PC-9 (cell line): ENCODE measurements at regions not wholly inside any gene's neighbourhood (a gene's known extent, or its start where the extent isn't known, plus 50 kb on each side); places are given as distances from the start of the nearest gene placed in this dataset.

ENCODE experiments used
- BruUV-seq: library from RNA; stranded (reverse); fragments of 400-500 nt; replicated peaks from 2 replicates; lab custom pipeline; 2021; lab: Mats Ljungman, UMichigan
- CTCF ChIA-PET: fragments of 300-600 bp; sonication (Branson Sonifier 250); formaldehyde crosslinking; loops from one replicate; lab custom pipeline; 2022; ENCODE audit warnings: antibody characterized with exemption; lab: Charles Lee
- POLR2A ChIA-PET: fragments of 300-600 bp; sonication (Branson Sonifier 250); formaldehyde crosslinking; loops from one replicate; lab custom pipeline; 2022; ENCODE audit warnings: antibody characterized with exemption; ENCODE audit not compliant: unreplicated experiment; lab: Charles Lee
- DNase-seq, 2 experiments: peaks; one replicate each; pipeline versions ENCODE4 v3.0.0 to v3.0.0-alpha.2; 2015 to 2022; ENCODE audit warnings: mixed read lengths in 1 of 2
- H2AFZ ChIP-seq: fragments of 200-600 bp; sonication (generic); 2 replicates; pipeline ENCODE4 v1.8.1; 2017; ENCODE audit warnings: antibody characterized with exemption
- H3F3A ChIP-seq: fragments of 200-600 bp; sonication (generic); 2 replicates; pipeline ENCODE4 v1.8.1; 2017; ENCODE audit warnings: antibody characterized with exemption, mild to moderate bottlenecking, low read depth; ENCODE audit not compliant: insufficient read depth
- H3K27ac ChIP-seq: fragments of 200-600 bp; sonication (generic); 2 replicates; pipeline ENCODE4 v1.6.1; 2016; ENCODE audit warnings: mixed run types
- H3K27me3 ChIP-seq: fragments of 200-600 bp; sonication (generic); 2 replicates; pipeline ENCODE4 v1.6.1; 2016; ENCODE audit warnings: low read depth, mixed run types; ENCODE audit not compliant: insufficient read depth
- H3K36me3 ChIP-seq: fragments of 200-600 bp; sonication (generic); 2 replicates; pipeline ENCODE4 v1.6.1; 2016; ENCODE audit warnings: low read depth, mixed run types
- H3K4me1 ChIP-seq: fragments of 200-600 bp; sonication (generic); replicated peaks from 2 replicates; pipeline ENCODE4 v1.6.1; 2016; ENCODE audit warnings: mixed run types; ENCODE audit not compliant: insufficient read depth
- H3K4me2 ChIP-seq: fragments of 200-600 bp; sonication (generic); 2 replicates; pipeline ENCODE4 v1.6.1; 2017; ENCODE audit warnings: mixed run types
- H3K4me3 ChIP-seq: fragments of 200-600 bp; sonication (generic); 2 replicates; pipeline ENCODE4 v1.6.1; 2016; ENCODE audit warnings: mixed run types
- H3K79me2 ChIP-seq: fragments of 200-600 bp; sonication (generic); 2 replicates; pipeline ENCODE4 v1.6.1; 2017; ENCODE audit warnings: low read depth, mixed run types
- H3K9me2 ChIP-seq: fragments of 200-600 bp; sonication (generic); 2 replicates; pipeline ENCODE4 v1.8.1; 2017; ENCODE audit warnings: mild to moderate bottlenecking; ENCODE audit not compliant: insufficient read depth
- H3K9me3 ChIP-seq: fragments of 200-600 bp; sonication (generic); 2 replicates; pipeline ENCODE4 v1.8.1; 2016; ENCODE audit warnings: low read depth; ENCODE audit not compliant: insufficient read depth
- H4K20me1 ChIP-seq: fragments of 200-600 bp; sonication (generic); 2 replicates; pipeline ENCODE4 v1.8.1; 2017; ENCODE audit not compliant: insufficient read depth
- EZH2 ChIP-seq: fragments of 200-600 bp; sonication (generic); IDR thresholded peaks from 2 replicates; pipeline ENCODE4 v1.8.0; 2017; ENCODE audit warnings: antibody characterized with exemption, low read depth
- intact Hi-C: fragments of 100-400 bp; cut with micrococcal nuclease; formaldehyde crosslinking; loops from one replicate; pipeline ENCODE4 v1.10.0; 2022; ENCODE audit not compliant: unreplicated experiment
- TF ChIP-seq, protein P1 (sequence below): fragments of 200-600 bp; sonication (generic); conservative IDR thresholded peaks from 2 replicates; pipeline ENCODE4 v1.6.1; 2017; ENCODE audit warnings: mixed run types, antibody characterized with exemption, mild to moderate bottlenecking, moderate library complexity

DNA sequence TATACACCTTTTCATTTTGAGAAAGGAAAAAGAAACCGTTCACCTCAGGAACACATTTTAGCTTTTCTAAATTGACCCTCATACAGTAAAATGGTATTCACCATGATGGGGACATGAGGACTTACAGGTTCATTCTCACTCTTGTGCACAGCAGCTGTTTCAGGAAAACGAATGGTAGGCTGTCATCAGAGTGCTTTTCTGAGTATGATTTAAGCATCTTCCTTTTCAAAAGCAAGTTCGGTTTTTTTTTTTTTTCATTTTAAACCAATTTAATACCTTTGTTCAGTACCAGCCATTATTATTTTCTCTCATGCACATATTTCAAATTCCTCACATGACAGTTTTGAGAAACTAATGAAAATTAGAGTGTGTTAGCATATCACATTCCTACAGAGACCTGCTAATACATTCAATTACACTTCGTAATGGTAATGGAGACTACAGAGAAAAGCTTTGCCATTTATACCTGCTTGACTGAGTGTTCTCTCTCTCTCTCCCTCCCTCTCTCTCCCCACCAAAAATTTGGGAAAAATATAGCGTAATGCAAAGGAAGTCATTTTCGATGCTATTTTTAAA lies 129.2 kb downstream of the SAMD5 start:
- ChIA-PET CTCF (interaction anchor here (0.6 kb wide), 1 partner anchor 1392 kb away, joined by 3 read pairs; no protein-coding TSS in a partner anchor), POLR2A (no interaction called here)
- TF ChIP-seq EZH2: no peak
- TF ChIP-seq, protein P1, sequence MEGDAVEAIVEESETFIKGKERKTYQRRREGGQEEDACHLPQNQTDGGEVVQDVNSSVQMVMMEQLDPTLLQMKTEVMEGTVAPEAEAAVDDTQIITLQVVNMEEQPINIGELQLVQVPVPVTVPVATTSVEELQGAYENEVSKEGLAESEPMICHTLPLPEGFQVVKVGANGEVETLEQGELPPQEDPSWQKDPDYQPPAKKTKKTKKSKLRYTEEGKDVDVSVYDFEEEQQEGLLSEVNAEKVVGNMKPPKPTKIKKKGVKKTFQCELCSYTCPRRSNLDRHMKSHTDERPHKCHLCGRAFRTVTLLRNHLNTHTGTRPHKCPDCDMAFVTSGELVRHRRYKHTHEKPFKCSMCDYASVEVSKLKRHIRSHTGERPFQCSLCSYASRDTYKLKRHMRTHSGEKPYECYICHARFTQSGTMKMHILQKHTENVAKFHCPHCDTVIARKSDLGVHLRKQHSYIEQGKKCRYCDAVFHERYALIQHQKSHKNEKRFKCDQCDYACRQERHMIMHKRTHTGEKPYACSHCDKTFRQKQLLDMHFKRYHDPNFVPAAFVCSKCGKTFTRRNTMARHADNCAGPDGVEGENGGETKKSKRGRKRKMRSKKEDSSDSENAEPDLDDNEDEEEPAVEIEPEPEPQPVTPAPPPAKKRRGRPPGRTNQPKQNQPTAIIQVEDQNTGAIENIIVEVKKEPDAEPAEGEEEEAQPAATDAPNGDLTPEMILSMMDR: no peak
- Histone ChIP-seq H3K27ac (no peak overlapping the region), H3K4me1 (no peaks in the 10 kb centered on the region), H3K27me3 (no peaks in the 10 kb centered on the region), H3F3A (no peaks in the 10 kb centered on the region), H3K9me2 (no peaks in the 10 kb centered on the region), H2AFZ (no peak overlapping the region), H3K4me3 (no peak overlapping the region), H3K4me2 (no peak overlapping the region), H3K79me2 (no peaks in the 10 kb centered on the region), H4K20me1 (no peaks in the 10 kb centered on the region), H3K9me3 (no peaks in the 10 kb centered on the region), H3K36me3 (no peaks in the 10 kb centered on the region)
- intact Hi-C loops: no loop called here
- no TSS peak for BruUV-seq
- no peak for DNase-seq

DNA sequence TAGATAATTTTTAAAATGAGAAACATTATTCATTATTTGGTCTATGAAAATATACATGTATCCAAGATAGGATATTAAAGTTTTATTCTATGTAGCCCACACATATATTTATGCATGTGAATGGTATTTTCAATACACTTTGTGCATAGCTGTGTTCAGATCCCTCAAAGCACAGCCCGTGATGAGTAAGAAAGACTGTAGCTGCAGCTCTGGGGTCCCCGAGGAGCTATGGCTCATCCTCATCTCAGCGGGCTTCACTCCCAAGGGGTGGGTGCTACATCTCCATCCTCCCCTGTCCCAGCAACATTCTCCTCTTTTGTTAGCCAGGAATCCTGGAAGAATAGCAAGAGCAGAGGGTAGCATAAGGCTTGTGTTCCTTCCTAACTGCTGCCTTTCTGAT lies 130.8 kb downstream of the SAMD5 start:
- intact Hi-C loops: no loop called here
- no TSS peak for BruUV-seq
- DNase-seq: no peak
- H4K20me1 ChIP-seq: no peaks in the 10 kb centered on the region
- H3K79me2 ChIP-seq: no peaks in the 10 kb centered on the region
- no peaks in the 10 kb centered on the region for H3F3A ChIP-seq
- H3K4me1 ChIP-seq: no peaks in the 10 kb centered on the region
- POLR2A ChIA-PET: no interaction called here
- no peak overlapping the region for H3K4me2 ChIP-seq
- no peak overlapping the region for H2AFZ ChIP-seq
- CTCF ChIA-PET: no interaction called here
- H3K36me3 ChIP-seq: no peaks in the 10 kb centered on the region
- TF ChIP-seq EZH2: no peak
- TF ChIP-seq, protein P1: no peak
- H3K27ac ChIP-seq: no peak overlapping the region
- no peaks in the 10 kb centered on the region for H3K27me3 ChIP-seq
- no peak overlapping the region for H3K4me3 ChIP-seq
- no peaks in the 10 kb centered on the region for H3K9me2 ChIP-seq
- H3K9me3 ChIP-seq: no peaks in the 10 kb centered on the region

DNA sequence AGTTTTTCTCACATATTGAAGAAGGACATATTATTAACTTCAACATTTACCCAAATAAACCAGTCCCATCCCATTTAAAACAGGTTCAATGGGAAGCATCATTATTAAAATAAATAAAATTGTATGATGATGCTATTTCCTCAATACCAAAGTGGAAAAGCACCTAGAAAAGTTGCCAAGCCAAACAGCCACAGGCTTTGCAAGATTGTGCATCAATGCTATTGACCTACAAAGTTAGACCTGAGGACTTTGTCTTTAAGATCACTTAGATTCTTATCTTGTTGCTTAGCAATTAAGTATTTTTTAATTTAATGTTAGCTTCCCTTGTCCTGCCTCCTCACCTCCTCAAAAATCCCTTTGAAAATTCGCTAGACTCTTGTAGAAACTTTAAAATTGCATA lies 132.1 kb downstream of the SAMD5 start:
- Histone ChIP-seq H3K4me3 (no peak overlapping the region), H3K4me2 (no peak overlapping the region), H4K20me1 (no peaks in the 10 kb centered on the region), H3K36me3 (no peaks in the 10 kb centered on the region), H2AFZ (no peak overlapping the region), H3K9me3 (no peaks in the 10 kb centered on the region), H3K9me2 (no peaks in the 10 kb centered on the region), H3K4me1 (no peaks in the 10 kb centered on the region), H3K79me2 (no peaks in the 10 kb centered on the region), H3K27me3 (no peaks in the 10 kb centered on the region), H3K27ac (no peak overlapping the region), H3F3A (no peaks in the 10 kb centered on the region)
- ChIA-PET POLR2A (no interaction called here), CTCF (no interaction called here)
- BruUV-seq: no TSS peak
- no peak for DNase-seq
- no peak for TF ChIP-seq EZH2
- intact Hi-C loops: no loop called here

DNA sequence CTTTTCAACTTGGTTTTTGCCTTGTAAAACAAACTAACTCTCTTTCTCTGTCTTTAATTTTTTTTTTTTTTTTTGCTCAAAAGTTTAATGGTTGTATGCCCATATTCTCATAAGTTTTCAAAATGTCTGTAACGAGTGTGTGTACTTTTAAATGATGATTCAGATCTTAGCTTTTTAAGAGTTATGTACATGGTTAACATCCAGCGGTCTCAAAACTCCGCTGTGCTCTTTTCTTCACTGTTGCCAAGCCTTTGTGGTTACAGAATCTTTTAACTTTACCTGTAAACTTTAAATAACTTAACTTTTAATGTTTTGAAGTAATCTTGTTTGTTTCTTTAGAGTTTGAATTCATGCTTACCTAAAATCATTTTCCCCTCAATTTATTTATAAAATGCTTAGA lies 133.0 kb downstream of the SAMD5 start:
- no TSS peak for BruUV-seq
- H2AFZ ChIP-seq: no peak overlapping the region
- no peaks in the 10 kb centered on the region for H3K9me3 ChIP-seq
- POLR2A ChIA-PET: no interaction called here
- H3K27me3 ChIP-seq: no peaks in the 10 kb centered on the region
- no peaks in the 10 kb centered on the region for H3K79me2 ChIP-seq
- H3K4me1 ChIP-seq: no peaks in the 10 kb centered on the region
- CTCF ChIA-PET: interaction anchor here (0.7 kb wide), 1 partner anchor 219 kb away, joined by 3 read pairs; no protein-coding TSS in a partner anchor
- DNase-seq: no peak
- H3K4me2 ChIP-seq: no peak overlapping the region
- H3K36me3 ChIP-seq: no peaks in the 10 kb centered on the region
- no peak for TF ChIP-seq EZH2
- TF ChIP-seq, protein P1: no peak
- intact Hi-C loops: no loop called here
- H3F3A ChIP-seq: no peaks in the 10 kb centered on the region
- no peak overlapping the region for H3K27ac ChIP-seq
- no peaks in the 10 kb centered on the region for H3K9me2 ChIP-seq
- H3K4me3 ChIP-seq: no peak overlapping the region
- H4K20me1 ChIP-seq: no peaks in the 10 kb centered on the region
